Suprapubic skin (tissue), 4 donors: ENCODE measurements at regions not wholly inside any gene's neighbourhood (a gene's known extent, or its start where the extent isn't known, plus 50 kb on each side); places are given as distances from the start of the nearest gene placed in this dataset.

Source experiments
- CTCF ChIP-seq, 2 donors: fragments of 200-600 bp in 1 of 2; fragments of 450-650 bp in 1 of 2; sonication (generic) in 1 of 2; IDR thresholded peaks; one replicate each; pipeline ENCODE4 v1.5.1; 2016 to 2019; ENCODE audit warnings: antibody characterized with exemption in 2 of 2, mild to moderate bottlenecking in 1 of 2, moderate library complexity in 1 of 2
- EP300 ChIP-seq: sonication (generic); formaldehyde crosslinking; IDR thresholded peaks from one replicate; pipeline ENCODE4 v1.6.1; 2017; ENCODE audit warnings: antibody characterized with exemption
- POLR2AphosphoS5 ChIP-seq, 3 donors: sonication (generic); formaldehyde crosslinking; IDR thresholded peaks; one replicate each; pipeline ENCODE4 v1.6.1; 2017; ENCODE audit warnings: antibody characterized with exemption in 3 of 3

DNA sequence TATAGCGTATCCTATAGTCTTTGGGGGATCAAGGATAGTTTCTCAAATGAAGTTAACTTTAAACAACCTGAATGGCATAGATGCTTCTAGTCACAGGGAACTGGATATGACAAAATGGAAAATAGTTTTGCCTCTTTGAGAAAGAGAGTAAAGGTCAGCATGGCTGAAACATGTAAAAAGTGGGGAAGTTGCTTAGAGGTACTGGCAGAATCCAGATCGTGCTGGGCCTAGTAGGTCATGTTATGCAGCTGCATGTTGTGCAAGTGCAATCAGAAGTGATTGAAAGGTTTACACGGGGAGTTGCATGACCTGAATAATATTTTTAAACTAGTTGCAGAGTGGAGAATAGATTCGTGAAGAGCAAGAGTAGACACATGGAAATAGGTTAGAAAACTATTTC, 201.1 kb upstream of the HDAC9 start:
- TF ChIP-seq CTCF (IDR thresholded peaks at IDR 0.05) (no peak), EP300 (no peak), POLR2AphosphoS5 (IDR thresholded peaks at IDR 0.05) (no peak)
